A549 (cell line): ENCODE measurements at regions not wholly inside any gene's neighbourhood (a gene's known extent, or its start where the extent isn't known, plus 50 kb on each side); places are given as distances from the start of the nearest gene placed in this dataset.

Experiments
- ATAC-seq, 2 experiments: fragments of 200-7000 bp in 1 of 2; fragments of >200 bp in 1 of 2; cut with Nextera tagmentation in 1 of 2; cut with Tn5 transposase in 1 of 2; 3 replicates each; pipeline versions ENCODE4 v1.8.0 to v1.9.1; 2018 to 2020; ENCODE audit warnings: mild to moderate bottlenecking in 1 of 2, moderate library complexity in 1 of 2
- CTCF ChIA-PET: fragments of 300-600 bp; sonication (Branson Sonifier 250); formaldehyde crosslinking; extraction: SDS; loops from one replicate; lab custom pipeline; 2021; ENCODE audit warnings: antibody characterized with exemption, inconsistent platforms; lab: Yijun Ruan, JAX
- POLR2A ChIA-PET: fragments of 350-600 bp; formaldehyde crosslinking; extraction: SDS; loops from one replicate; lab custom pipeline; 2021; ENCODE audit warnings: antibody characterized with exemption, inconsistent platforms; lab: Yijun Ruan, JAX
- DNase-seq, 2 experiments: peaks; one replicate each; pipeline versions ENCODE4 v3.0.0 to v3.0.0-alpha.2; 2011 to 2016; ENCODE audit warnings: low read depth in 1 of 2, low spot score in 1 of 2
- FAIRE-seq: peaks from 2 replicates; lab custom pipeline; 2011; peaks lifted over from hg19 to GRCh38; lab: Jason Lieb, UNC
- H3K27ac ChIP-seq, 2 experiments: fragments of >200 bp; sonication (Bioruptor Twin); formaldehyde crosslinking; 3 replicates each; pipeline ENCODE4 v1.5.1; 2016 to 2017
- H3K4me1 ChIP-seq: fragments of >200 bp; sonication (Bioruptor Twin); formaldehyde crosslinking; 3 replicates; pipeline ENCODE4 v1.6.1; 2016
- H3K4me2 ChIP-seq: fragments of >200 bp; sonication (Bioruptor Twin); formaldehyde crosslinking; 3 replicates; pipeline ENCODE4 v1.6.1; 2016
- H3K4me3 ChIP-seq: fragments of >200 bp; sonication (Bioruptor Twin); formaldehyde crosslinking; 3 replicates; pipeline ENCODE4 v1.5.1; 2016
- H3K9me3 ChIP-seq: fragments of >200 bp; sonication (Bioruptor Twin); formaldehyde crosslinking; 3 replicates; pipeline ENCODE4 v1.6.1; 2016
- CBX2 ChIP-seq: fragments of 200-600 bp; sonication (generic); IDR thresholded peaks from 2 replicates; pipeline ENCODE4 v1.6.1; 2016; ENCODE audit warnings: low read depth, mild to moderate bottlenecking, borderline replicate concordance
- CHD4 ChIP-seq: fragments of 200-600 bp; sonication (generic); IDR thresholded peaks from 2 replicates; pipeline ENCODE4 v1.6.1; 2016; ENCODE audit warnings: antibody characterized with exemption, mild to moderate bottlenecking, borderline replicate concordance
- EHF ChIP-seq: fragments of 250-450 bp; sonication (Bioruptor Pico); IDR thresholded peaks from 2 replicates; pipeline ENCODE4 v1.5.0; 2020; ENCODE audit warnings: mild to moderate bottlenecking
- EHMT2 ChIP-seq: fragments of 200-600 bp; sonication (generic); IDR thresholded peaks from 2 replicates; pipeline ENCODE4 v1.6.1; 2016; ENCODE audit warnings: antibody characterized with exemption, low read depth, mild to moderate bottlenecking, moderate library complexity
- EP300 ChIP-seq, 2 experiments: fragments of >200 bp; sonication (Bioruptor Twin); formaldehyde crosslinking; IDR thresholded peaks; 2 replicates in 1 of 2; 3 replicates in 1 of 2; pipeline ENCODE4 v1.6.1; 2016 to 2017
- FOSB ChIP-seq: fragments of 250-450 bp; sonication (Bioruptor Pico); IDR thresholded peaks from 2 replicates; pipeline ENCODE4 v1.5.0; 2020; ENCODE audit warnings: mild to moderate bottlenecking, moderate library complexity
- FOSL2 ChIP-seq, 2 experiments: fragments of 450-650 bp in 1 of 2; fragments of >200 bp in 1 of 2; sonication (Bioruptor Twin) in 1 of 2; formaldehyde crosslinking; IDR thresholded peaks; 2 replicates each; pipeline versions ENCODE4 v1.5.0 to v1.6.1; 2016 to 2020; ENCODE audit warnings: mild to moderate bottlenecking in 1 of 2, moderate library complexity in 1 of 2
- HOXA7 ChIP-seq: fragments of 250-450 bp; sonication (Bioruptor Pico); IDR thresholded peaks from 2 replicates; pipeline ENCODE4 v1.5.0; 2020; ENCODE audit warnings: mild to moderate bottlenecking, moderate library complexity
- HOXB13 ChIP-seq: fragments of 250-450 bp; sonication (Bioruptor Pico); IDR thresholded peaks from 2 replicates; pipeline ENCODE4 v1.5.0; 2020; ENCODE audit warnings: low read depth, mild to moderate bottlenecking, moderate library complexity
- JUNB ChIP-seq: fragments of >200 bp; sonication (Bioruptor Twin); formaldehyde crosslinking; IDR thresholded peaks from 2 replicates; pipeline ENCODE4 v1.6.1; 2016
- KDM1A ChIP-seq: fragments of 200-600 bp; sonication (generic); IDR thresholded peaks from 2 replicates; pipeline ENCODE4 v1.6.1; 2016; ENCODE audit warnings: low read depth, mild to moderate bottlenecking
- KDM5A ChIP-seq: fragments of 200-600 bp; sonication (generic); IDR thresholded peaks from 2 replicates; pipeline ENCODE4 v1.6.1; 2016; ENCODE audit warnings: antibody characterized with exemption, mild to moderate bottlenecking
- MAFK ChIP-seq: fragments of 450-650 bp; IDR thresholded peaks from 2 replicates; pipeline ENCODE4 v1.6.1; 2014; ENCODE audit not compliant: partially characterized antibody
- MAZ ChIP-seq: fragments of 150-350 bp; IDR thresholded peaks from 2 replicates; pipeline ENCODE4 v1.6.1; 2014; ENCODE audit warnings: antibody characterized with exemption, low read depth, low read length, borderline replicate concordance
- MYC ChIP-seq: IDR thresholded peaks from 2 replicates; pipeline ENCODE4 v1.6.1; 2012; ENCODE audit warnings: mild to moderate bottlenecking, inconsistent platforms, low read length, improper control_type of control experiment, borderline replicate concordance
- PHF8 ChIP-seq: fragments of 200-600 bp; sonication (generic); IDR thresholded peaks from 2 replicates; pipeline ENCODE4 v1.6.1; 2016; ENCODE audit warnings: low read depth, mild to moderate bottlenecking, antibody characterized with exemption, moderate library complexity, borderline replicate concordance
- POLR2AphosphoS2 ChIP-seq: conservative IDR thresholded peaks from 2 replicates; pipeline ENCODE4 v1.6.1; 2012; ENCODE audit warnings: low read length, improper control_type of control experiment, inconsistent platforms
- RNF2 ChIP-seq: fragments of 200-600 bp; sonication (generic); IDR thresholded peaks from 2 replicates; pipeline ENCODE4 v1.6.1; 2016; ENCODE audit warnings: low read depth, mild to moderate bottlenecking, antibody characterized with exemption, moderate library complexity, borderline replicate concordance
- SREBF2 ChIP-seq: fragments of 450-650 bp; IDR thresholded peaks from 2 replicates; pipeline ENCODE4 v1.6.1; 2014; ENCODE audit warnings: mild to moderate bottlenecking, moderate library complexity
- ZC3H11A ChIP-seq: fragments of 450-650 bp; IDR thresholded peaks from 2 replicates; pipeline ENCODE4 v1.6.1; 2014; ENCODE audit warnings: antibody characterized with exemption, mild to moderate bottlenecking
- WGBS: methylation state at CpG from one replicate; pipeline ENCODE4 v1.1.6; 2017; ENCODE audit errors: missing lambda C conversion rate; 5-methylcytosine and 5-hydroxymethylcytosine counted together
- TF ChIP-seq, protein P1 (sequence below): fragments of 250-450 bp; sonication (Bioruptor Pico); IDR thresholded peaks from 2 replicates; pipeline ENCODE4 v1.5.0; 2020; ENCODE audit warnings: low read depth, mild to moderate bottlenecking, moderate library complexity
- TF ChIP-seq, protein P2 (sequence below): fragments of 450-650 bp; IDR thresholded peaks from 2 replicates; pipeline ENCODE4 v1.6.1; 2014; ENCODE audit warnings: antibody characterized with exemption
- TF ChIP-seq, protein P3 (sequence below): fragments of >200 bp; sonication (Bioruptor Twin); formaldehyde crosslinking; IDR thresholded peaks from 2 replicates; pipeline ENCODE4 v1.6.1; 2016
- TF ChIP-seq, protein P4 (sequence below): fragments of 250-450 bp; sonication (Bioruptor Pico); IDR thresholded peaks from 2 replicates; pipeline ENCODE4 v1.5.0; 2021; ENCODE audit warnings: mild to moderate bottlenecking, moderate library complexity, borderline replicate concordance
- TF ChIP-seq, protein P5 (sequence below): IDR thresholded peaks from 2 replicates; pipeline ENCODE4 v1.6.1; 2012

DNA sequence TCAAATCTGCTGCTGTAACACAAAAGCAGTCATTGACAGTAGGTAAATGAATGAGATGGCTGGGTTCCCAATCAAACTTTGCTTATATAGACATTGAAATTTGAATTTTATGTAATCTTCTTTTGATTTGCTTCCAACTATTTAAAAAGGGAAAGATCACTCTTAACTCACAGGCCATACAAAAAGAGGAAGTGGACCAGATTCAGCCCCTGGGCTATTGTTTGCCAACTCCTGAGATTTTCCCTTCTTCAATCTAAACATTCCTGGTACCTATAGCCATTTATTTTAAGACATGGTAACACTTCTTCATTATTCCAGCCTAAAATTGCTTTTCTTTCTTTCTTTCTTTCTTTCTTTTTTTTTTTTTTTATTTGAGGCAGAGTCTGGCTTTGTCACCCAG lies 260.6 kb downstream of the TFAP2A start:
- ChIA-PET CTCF (no interaction called here), POLR2A (no interaction called here)
- no peak for DNase-seq
- Histone ChIP-seq H3K4me2 (no peak overlapping the region), H3K9me3 (no peaks in the 10 kb centered on the region), H3K27ac (no peak overlapping the region), H3K4me3 (no peak overlapping the region), H3K4me1 (no peaks in the 10 kb centered on the region)
- TF ChIP-seq FOSL2 (IDR thresholded peaks at IDR 0.05) (no peak), FOSL2 (CRISPR knock-in tag; IDR thresholded peaks at IDR 0.05) (no peak), JUNB (no peak), KDM1A (no peak), MYC (no peak), PHF8 (no peak)
- TF ChIP-seq, protein P1, sequence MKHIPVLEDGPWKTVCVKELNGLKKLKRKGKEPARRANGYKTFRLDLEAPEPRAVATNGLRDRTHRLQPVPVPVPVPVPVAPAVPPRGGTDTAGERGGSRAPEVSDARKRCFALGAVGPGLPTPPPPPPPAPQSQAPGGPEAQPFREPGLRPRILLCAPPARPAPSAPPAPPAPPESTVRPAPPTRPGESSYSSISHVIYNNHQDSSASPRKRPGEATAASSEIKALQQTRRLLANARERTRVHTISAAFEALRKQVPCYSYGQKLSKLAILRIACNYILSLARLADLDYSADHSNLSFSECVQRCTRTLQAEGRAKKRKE = no peak
- TF ChIP-seq, protein P2, sequence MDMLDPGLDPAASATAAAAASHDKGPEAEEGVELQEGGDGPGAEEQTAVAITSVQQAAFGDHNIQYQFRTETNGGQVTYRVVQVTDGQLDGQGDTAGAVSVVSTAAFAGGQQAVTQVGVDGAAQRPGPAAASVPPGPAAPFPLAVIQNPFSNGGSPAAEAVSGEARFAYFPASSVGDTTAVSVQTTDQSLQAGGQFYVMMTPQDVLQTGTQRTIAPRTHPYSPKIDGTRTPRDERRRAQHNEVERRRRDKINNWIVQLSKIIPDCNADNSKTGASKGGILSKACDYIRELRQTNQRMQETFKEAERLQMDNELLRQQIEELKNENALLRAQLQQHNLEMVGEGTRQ = no peak
- no peak for ATAC-seq
- no peak for FAIRE-seq

DNA sequence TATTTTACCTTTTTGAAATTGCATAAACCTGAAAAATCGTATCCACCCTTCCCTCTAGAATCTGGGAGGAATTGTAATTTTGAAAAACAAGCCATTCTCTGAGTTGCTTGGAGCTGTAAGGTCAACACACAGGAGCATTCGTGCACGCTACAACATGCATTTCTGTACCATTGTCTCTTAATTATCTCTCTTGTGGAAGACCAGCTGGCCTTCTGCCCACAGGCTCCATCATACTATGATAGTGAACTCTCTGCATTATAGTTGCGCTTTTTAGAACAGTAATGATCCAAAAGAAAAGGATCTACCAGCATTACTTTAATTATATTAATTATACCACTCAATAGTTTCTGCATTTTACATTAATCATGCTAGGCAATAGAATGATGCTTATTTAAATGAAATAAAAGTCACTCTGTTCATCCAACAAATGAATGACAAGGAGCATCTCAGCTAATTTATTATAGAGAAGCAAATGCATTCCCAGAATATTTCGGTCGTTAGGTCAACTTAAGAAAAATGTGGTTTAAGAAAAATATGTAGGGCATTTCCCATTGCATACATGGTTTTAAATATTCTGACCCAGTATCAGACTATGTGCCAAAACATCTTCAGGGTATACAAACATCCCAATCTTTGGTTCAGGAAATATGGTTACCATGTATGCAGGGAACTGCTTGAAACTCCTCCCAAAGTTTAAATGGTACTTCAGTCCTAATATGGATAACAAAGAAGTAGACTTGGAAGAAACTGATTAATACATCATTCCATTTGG lies 263.5 kb downstream of the TFAP2A start:
- Histone ChIP-seq H3K9me3 (no peaks in the 10 kb centered on the region), H3K27ac (no peak overlapping the region), H3K4me3 (no peak overlapping the region), H3K4me2 (no peak overlapping the region), H3K4me1 (no peaks in the 10 kb centered on the region)
- POLR2A ChIA-PET = no interaction called here
- FAIRE-seq (no peak), ATAC-seq (no peak), DNase-seq (no peak)
- CTCF ChIA-PET = interaction anchor here (0.6 to 1.1 kb wide), 2 partner anchors 8 to 110 kb away, joined by 3 read pairs; no protein-coding TSS in a partner anchor
- WGBS = 75% methylated on average over 6 of the region's 6 CpGs
- TF ChIP-seq HOXB13 (CRISPR knock-in tag) = no peak
- TF ChIP-seq, protein P3, sequence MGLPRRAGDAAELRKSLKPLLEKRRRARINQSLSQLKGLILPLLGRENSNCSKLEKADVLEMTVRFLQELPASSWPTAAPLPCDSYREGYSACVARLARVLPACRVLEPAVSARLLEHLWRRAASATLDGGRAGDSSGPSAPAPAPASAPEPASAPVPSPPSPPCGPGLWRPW = no peak
- no peak for TF ChIP-seq EP300 (IDR thresholded peaks at IDR 0.05)
- TF ChIP-seq, protein P2 = no peak
- TF ChIP-seq KDM5A = no peak
- TF ChIP-seq, protein P4, sequence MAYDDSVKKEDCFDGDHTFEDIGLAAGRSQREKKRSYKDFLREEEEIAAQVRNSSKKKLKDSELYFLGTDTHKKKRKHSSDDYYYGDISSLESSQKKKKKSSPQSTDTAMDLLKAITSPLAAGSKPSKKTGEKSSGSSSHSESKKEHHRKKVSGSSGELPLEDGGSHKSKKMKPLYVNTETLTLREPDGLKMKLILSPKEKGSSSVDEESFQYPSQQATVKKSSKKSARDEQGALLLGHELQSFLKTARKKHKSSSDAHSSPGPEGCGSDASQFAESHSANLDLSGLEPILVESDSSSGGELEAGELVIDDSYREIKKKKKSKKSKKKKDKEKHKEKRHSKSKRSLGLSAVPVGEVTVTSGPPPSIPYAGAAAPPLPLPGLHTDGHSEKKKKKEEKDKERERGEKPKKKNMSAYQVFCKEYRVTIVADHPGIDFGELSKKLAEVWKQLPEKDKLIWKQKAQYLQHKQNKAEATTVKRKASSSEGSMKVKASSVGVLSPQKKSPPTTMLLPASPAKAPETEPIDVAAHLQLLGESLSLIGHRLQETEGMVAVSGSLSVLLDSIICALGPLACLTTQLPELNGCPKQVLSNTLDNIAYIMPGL (CRISPR knock-in tag) = no peak
- no peak for TF ChIP-seq EHMT2
- no peak for TF ChIP-seq KDM1A
- TF ChIP-seq, protein P5, sequence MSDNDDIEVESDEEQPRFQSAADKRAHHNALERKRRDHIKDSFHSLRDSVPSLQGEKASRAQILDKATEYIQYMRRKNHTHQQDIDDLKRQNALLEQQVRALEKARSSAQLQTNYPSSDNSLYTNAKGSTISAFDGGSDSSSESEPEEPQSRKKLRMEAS = no peak

DNA sequence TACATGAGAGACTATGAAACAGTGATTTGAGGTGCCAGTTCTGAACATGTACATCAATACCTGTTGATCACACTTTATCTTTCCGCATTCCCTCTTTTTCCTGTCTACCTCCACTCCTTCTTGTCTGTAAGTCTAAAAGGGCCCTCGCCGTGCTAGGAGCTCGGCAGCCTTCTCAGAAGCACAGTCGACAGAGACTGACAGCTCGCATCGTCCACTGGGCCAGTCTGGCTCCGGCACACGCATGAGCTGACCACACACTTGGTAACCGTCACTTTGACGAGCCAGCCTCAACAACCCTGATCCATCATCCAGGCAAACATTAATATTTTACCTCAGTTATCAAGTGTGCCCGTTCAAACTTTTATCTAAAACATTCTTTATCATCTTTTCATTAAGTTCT lies 265.3 kb downstream of the TFAP2A start:
- DNase-seq (no peak), FAIRE-seq (no peak), ATAC-seq (no peak)
- Histone ChIP-seq H3K4me3 (no peak overlapping the region), H3K4me1 (no peaks in the 10 kb centered on the region), H3K27ac (no peak overlapping the region), H3K9me3 (no peaks in the 10 kb centered on the region), H3K4me2 (no peak overlapping the region)
- ChIA-PET POLR2A (no interaction called here), CTCF (no interaction called here)
- 91% methylated on average over 12 of the region's 12 CpGs for WGBS
- TF ChIP-seq FOSB (no peak), RNF2 (no peak), CBX2 (no peak), CHD4 (no peak), MAFK (no peak), POLR2AphosphoS2 (no peak), ZC3H11A (no peak), MAZ (no peak), KDM5A (no peak), FOSL2 (IDR thresholded peaks at IDR 0.05) (no peak), FOSL2 (CRISPR knock-in tag; IDR thresholded peaks at IDR 0.05) (no peak), EHF (CRISPR knock-in tag) (no peak), PHF8 (no peak), HOXA7 (CRISPR knock-in tag) (no peak), SREBF2 (no peak)
- TF ChIP-seq, protein P1 = no peak
